Ascending aorta (tissue), 2 donors: ENCODE measurements at regions not wholly inside any gene's neighbourhood (a gene's known extent, or its start where the extent isn't known, plus 50 kb on each side); places are given as distances from the start of the nearest gene placed in this dataset.

Source experiments
- DNase-seq, 2 donors: peaks; one replicate each; pipeline ENCODE4 v3.0.0-alpha.2; 2019; ENCODE audit warnings: low spot score in 2 of 2
- H3K27ac ChIP-seq, 2 donors: fragments of 200-600 bp; sonication (generic); one replicate each; pipeline ENCODE4 v1.5.1; 2016 to 2017; ENCODE audit warnings: mild to moderate bottlenecking in 1 of 2
- H3K27me3 ChIP-seq: fragments of 200-600 bp; sonication (generic); one replicate; pipeline ENCODE4 v1.5.1; 2017
- H3K36me3 ChIP-seq, 2 donors: fragments of 200-600 bp; sonication (generic); one replicate each; pipeline ENCODE4 v1.5.1; 2016
- H3K4me1 ChIP-seq, 2 donors: fragments of 200-600 bp; sonication (generic); one replicate each; pipeline ENCODE4 v1.5.1; 2016 to 2017; ENCODE audit warnings: mild to moderate bottlenecking in 1 of 2
- H3K4me3 ChIP-seq, 2 donors: fragments of 200-600 bp; sonication (generic); one replicate each; pipeline ENCODE4 v1.5.1; 2016 to 2017; ENCODE audit warnings: mild to moderate bottlenecking in 1 of 2
- H3K9me3 ChIP-seq, 2 donors: fragments of 200-600 bp; sonication (generic); one replicate each; pipeline ENCODE4 v1.5.1; 2016
- intact Hi-C: fragments of 100-400 bp; cut with DNase I; formaldehyde crosslinking; loops from one replicate; pipeline ENCODE4 v1.15.1; 2023
- TF ChIP-seq, protein P1 (sequence below), 3 experiments: fragments of 200-600 bp in 2 of 3; fragments of 450-650 bp in 1 of 3; sonication (generic) in 2 of 3; IDR thresholded peaks; one replicate each; pipeline ENCODE4 v1.5.1; 2016 to 2019; ENCODE audit warnings: antibody characterized with exemption in 3 of 3, mild to moderate bottlenecking in 1 of 3, moderate library complexity in 1 of 3

DNA sequence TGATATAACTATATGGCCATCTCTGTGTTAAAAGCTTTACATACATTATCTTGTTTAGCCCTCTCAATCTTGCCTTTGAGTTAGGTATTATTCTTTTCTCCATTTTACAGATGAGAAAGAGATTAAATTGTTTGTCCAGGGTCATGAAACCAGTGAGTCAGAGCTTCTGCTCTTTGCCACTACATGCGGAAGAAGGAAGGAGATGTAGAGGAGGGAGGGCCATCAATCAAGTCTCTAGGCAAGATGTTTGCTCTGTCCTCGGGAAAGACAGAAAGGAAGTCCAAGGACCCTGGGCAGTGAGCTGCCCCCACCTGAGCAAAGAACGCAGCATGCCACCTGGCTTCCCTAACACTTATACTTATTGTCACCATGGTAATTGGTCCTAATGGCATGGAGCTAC lies 133.7 kb upstream of the IL1RAPL2 start:
- Histone ChIP-seq H3K4me3 (no peak overlapping the region), H3K27ac (no peak overlapping the region), H3K27me3 (no peaks in the 10 kb centered on the region), H3K36me3 (no peaks in the 10 kb centered on the region), H3K4me1 (no peaks in the 10 kb centered on the region), H3K9me3 (no peaks in the 10 kb centered on the region)
- DNase-seq, result no peak
- intact Hi-C loops, result no loop called here
- TF ChIP-seq, protein P1, sequence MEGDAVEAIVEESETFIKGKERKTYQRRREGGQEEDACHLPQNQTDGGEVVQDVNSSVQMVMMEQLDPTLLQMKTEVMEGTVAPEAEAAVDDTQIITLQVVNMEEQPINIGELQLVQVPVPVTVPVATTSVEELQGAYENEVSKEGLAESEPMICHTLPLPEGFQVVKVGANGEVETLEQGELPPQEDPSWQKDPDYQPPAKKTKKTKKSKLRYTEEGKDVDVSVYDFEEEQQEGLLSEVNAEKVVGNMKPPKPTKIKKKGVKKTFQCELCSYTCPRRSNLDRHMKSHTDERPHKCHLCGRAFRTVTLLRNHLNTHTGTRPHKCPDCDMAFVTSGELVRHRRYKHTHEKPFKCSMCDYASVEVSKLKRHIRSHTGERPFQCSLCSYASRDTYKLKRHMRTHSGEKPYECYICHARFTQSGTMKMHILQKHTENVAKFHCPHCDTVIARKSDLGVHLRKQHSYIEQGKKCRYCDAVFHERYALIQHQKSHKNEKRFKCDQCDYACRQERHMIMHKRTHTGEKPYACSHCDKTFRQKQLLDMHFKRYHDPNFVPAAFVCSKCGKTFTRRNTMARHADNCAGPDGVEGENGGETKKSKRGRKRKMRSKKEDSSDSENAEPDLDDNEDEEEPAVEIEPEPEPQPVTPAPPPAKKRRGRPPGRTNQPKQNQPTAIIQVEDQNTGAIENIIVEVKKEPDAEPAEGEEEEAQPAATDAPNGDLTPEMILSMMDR (IDR thresholded peaks at IDR 0.05), result no peak

DNA sequence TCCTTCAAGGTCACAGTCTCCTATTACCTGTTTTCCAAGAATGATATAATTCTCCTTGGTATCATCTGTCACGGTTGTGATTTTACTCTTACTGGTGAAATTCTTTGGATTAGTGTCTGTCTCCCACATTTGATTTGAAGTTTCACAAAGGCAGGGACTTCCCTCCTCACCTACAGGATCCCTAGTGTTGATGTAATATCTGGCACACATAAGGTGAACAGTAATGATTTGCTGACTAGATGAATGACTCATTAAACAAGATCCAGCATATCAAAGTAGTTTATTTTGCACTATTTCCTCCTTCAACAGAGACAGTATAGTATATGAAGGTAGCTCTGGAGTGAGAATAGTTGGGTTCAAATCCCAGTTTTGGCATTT lies 135.3 kb upstream of the IL1RAPL2 start:
- no peak for DNase-seq
- H3K27me3 ChIP-seq, result no peaks in the 10 kb centered on the region
- no peak overlapping the region for H3K27ac ChIP-seq
- no peaks in the 10 kb centered on the region for H3K9me3 ChIP-seq
- H3K4me1 ChIP-seq, result no peaks in the 10 kb centered on the region
- no peak overlapping the region for H3K4me3 ChIP-seq
- intact Hi-C loops, result no loop called here
- H3K36me3 ChIP-seq, result no peaks in the 10 kb centered on the region
- TF ChIP-seq, protein P1 (IDR thresholded peaks at IDR 0.05), result no peak

DNA sequence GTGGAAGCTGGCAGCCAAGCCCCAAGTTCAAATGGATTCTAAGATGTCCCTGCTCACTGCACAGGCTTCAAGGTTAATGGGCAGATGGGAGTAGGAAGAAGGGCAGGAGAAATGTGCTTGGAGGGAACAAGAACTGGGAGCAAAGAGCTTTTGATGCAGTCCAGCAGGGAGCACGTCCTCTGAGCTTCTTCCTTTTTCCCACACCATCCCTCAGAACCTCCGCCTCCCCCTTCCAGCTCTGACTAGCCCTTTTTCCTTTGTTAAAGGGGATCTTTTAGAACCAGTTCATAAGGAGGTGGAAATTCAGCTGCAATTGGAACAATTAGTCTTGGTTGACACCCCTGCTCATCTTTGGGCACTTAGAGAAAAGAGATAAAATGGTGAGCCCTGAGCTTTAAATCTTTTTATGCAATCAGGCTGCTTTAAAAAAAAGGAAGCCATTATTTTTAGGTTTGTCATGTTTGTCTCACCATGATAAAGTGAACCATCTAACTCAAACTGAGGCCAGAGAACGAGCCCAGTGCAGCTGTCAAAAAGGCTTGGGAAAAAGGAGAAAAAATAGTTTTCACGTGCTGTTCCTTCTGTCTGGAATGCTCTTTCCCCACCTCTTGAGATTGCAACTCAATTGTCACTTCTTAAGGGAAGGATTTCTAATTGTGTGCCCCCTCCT lies 135.8 kb upstream of the IL1RAPL2 start:
- DNase-seq, result no peak
- H3K9me3 ChIP-seq, result no peaks in the 10 kb centered on the region
- TF ChIP-seq, protein P1 (IDR thresholded peaks at IDR 0.05), result no peak
- no peak overlapping the region for H3K4me3 ChIP-seq
- H3K4me1 ChIP-seq, result no peaks in the 10 kb centered on the region
- H3K36me3 ChIP-seq, result no peaks in the 10 kb centered on the region
- intact Hi-C loops, result no loop called here
- no peaks in the 10 kb centered on the region for H3K27me3 ChIP-seq
- H3K27ac ChIP-seq, result no peak overlapping the region

DNA sequence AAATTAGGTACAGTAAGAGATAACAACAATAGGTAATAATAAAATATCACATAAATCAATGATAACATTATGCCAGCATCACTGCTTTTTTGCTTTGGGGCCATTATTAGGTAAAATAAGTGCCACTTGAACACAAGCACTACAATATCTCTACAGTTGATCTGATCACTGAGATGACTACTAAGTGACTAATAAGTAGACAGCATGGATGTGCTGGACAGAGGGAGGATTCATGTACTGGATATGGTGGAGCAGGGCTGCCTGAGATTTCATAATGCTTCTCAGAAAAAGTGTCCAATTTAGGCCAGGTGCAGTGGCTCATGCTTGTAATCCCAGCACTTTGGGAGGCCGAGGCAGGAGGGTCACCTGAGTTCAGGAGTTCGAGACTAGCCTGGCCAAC lies 137.8 kb upstream of the IL1RAPL2 start:
- Histone ChIP-seq H3K9me3 (no peaks in the 10 kb centered on the region), H3K27me3 (no peaks in the 10 kb centered on the region), H3K4me3 (no peak overlapping the region), H3K4me1 (no peaks in the 10 kb centered on the region), H3K27ac (no peak overlapping the region), H3K36me3 (no peaks in the 10 kb centered on the region)
- DNase-seq, result no peak
- intact Hi-C loops, result no loop called here
- TF ChIP-seq, protein P1 (IDR thresholded peaks at IDR 0.05), result no peak

DNA sequence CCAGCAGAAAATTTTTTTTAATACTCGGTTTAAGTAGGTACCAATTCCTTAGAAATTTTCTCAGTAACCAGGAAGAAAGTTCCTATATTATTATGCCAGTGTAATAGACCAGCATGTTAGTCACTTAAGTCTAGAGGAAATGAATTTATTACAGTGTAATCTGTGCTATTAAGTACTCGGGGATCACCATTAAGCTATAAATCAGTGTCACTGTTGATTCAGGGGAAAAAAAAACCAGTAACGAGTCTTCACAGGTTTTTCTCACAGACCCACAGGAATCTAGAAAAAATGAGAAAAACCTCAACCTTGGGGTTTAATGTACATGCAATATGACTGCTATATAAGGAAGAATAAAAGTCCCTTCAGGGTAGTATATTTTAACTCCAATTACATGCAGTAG lies 138.3 kb upstream of the IL1RAPL2 start:
- DNase-seq, result no peak
- TF ChIP-seq, protein P1 (IDR thresholded peaks at IDR 0.05), result no peak
- H3K4me1 ChIP-seq, result no peaks in the 10 kb centered on the region
- H3K27ac ChIP-seq, result no peak overlapping the region
- no peaks in the 10 kb centered on the region for H3K36me3 ChIP-seq
- no peak overlapping the region for H3K4me3 ChIP-seq
- H3K9me3 ChIP-seq, result no peaks in the 10 kb centered on the region
- intact Hi-C loops, result no loop called here
- no peaks in the 10 kb centered on the region for H3K27me3 ChIP-seq

DNA sequence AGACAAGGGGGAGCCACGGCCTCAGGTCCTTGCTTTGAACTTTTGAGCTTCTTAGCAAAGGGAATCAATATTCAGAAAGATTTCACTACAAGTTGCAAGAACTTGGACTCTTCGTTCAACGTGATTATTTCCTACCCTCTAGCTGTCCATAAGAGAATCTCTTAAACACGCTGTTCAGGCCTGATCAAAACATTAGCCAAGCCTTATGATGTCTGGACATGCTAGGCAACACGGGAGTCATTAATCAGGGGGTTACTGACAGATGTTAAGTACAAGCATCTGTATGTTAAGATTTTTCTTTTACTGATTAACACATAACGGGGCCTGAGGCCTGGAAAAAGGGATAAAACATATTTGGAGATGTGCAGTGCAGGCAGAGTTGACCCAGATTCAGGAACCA lies 138.9 kb upstream of the IL1RAPL2 start:
- intact Hi-C loops, result no loop called here
- TF ChIP-seq, protein P1 (IDR thresholded peaks at IDR 0.05), result no peak
- Histone ChIP-seq H3K36me3 (no peaks in the 10 kb centered on the region), H3K9me3 (no peaks in the 10 kb centered on the region), H3K4me3 (no peak overlapping the region), H3K27me3 (no peaks in the 10 kb centered on the region), H3K27ac (no peak overlapping the region), H3K4me1 (no peaks in the 10 kb centered on the region)
- DNase-seq, result no peak
